Endothelial cell of umbilical vein (primary cell): ENCODE measurements at regions not wholly inside any gene's neighbourhood (a gene's known extent, or its start where the extent isn't known, plus 50 kb on each side); places are given as distances from the start of the nearest gene placed in this dataset.

ENCODE experiments used
- EZH2 ChIP-seq: IDR thresholded peaks from 2 replicates; pipeline ENCODE4 v1.6.1; 2012; ENCODE audit warnings: borderline replicate concordance, low read depth, mild to moderate bottlenecking, moderate library complexity, low read length, inconsistent platforms; ENCODE audit not compliant: severe bottlenecking
- JUN ChIP-seq: IDR thresholded peaks from 2 replicates; pipeline ENCODE4 v1.6.1; 2011; ENCODE audit warnings: borderline replicate concordance, low read depth; ENCODE audit not compliant: insufficient read length, insufficient read depth
- POLR2A ChIP-seq: IDR thresholded peaks from 2 replicates; pipeline ENCODE4 v1.6.1; 2012; ENCODE audit warnings: low read depth, mild to moderate bottlenecking, control low read depth, low read length
- POLR2AphosphoS5 ChIP-seq: IDR thresholded peaks from 2 replicates; pipeline ENCODE4 v1.6.1; 2012; ENCODE audit warnings: low read depth, mild to moderate bottlenecking, control low read depth, low read length, moderate library complexity; ENCODE audit not compliant: insufficient read depth
- TF ChIP-seq, protein P1 (sequence below), 2 donors: IDR thresholded peaks; 1 replicate in 1 of 2; 2 replicates in 1 of 2; pipeline ENCODE4 v1.5.1; 2011; ENCODE audit warnings: low read length in 2 of 2, mild to moderate bottlenecking in 2 of 2, moderate library complexity in 2 of 2, control low read depth in 1 of 2, inconsistent platforms in 1 of 2, low read depth in 1 of 2; ENCODE audit not compliant: insufficient read depth in 1 of 2; ENCODE audit errors: extremely low read depth in 1 of 2
- TF ChIP-seq, protein P2 (sequence below): IDR thresholded peaks from 2 replicates; pipeline ENCODE4 v1.6.1; 2011; ENCODE audit not compliant: insufficient read depth, insufficient read length

GRCh38 chr2:41033127-41033526 lies 581.2 kb upstream of the SLC8A1 start:
- TF ChIP-seq POLR2AphosphoS5 (no peak), POLR2A (no peak), EZH2 (no peak), JUN (no peak)
- TF ChIP-seq, protein P1, sequence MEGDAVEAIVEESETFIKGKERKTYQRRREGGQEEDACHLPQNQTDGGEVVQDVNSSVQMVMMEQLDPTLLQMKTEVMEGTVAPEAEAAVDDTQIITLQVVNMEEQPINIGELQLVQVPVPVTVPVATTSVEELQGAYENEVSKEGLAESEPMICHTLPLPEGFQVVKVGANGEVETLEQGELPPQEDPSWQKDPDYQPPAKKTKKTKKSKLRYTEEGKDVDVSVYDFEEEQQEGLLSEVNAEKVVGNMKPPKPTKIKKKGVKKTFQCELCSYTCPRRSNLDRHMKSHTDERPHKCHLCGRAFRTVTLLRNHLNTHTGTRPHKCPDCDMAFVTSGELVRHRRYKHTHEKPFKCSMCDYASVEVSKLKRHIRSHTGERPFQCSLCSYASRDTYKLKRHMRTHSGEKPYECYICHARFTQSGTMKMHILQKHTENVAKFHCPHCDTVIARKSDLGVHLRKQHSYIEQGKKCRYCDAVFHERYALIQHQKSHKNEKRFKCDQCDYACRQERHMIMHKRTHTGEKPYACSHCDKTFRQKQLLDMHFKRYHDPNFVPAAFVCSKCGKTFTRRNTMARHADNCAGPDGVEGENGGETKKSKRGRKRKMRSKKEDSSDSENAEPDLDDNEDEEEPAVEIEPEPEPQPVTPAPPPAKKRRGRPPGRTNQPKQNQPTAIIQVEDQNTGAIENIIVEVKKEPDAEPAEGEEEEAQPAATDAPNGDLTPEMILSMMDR (IDR thresholded peaks at IDR 0.05; ENCODE audit: extremely low read depth in 1 of 2, insufficient read depth in 1 of 2, low read depth in 1 of 2, low read length in 2 of 2): no peak
- TF ChIP-seq, protein P2, sequence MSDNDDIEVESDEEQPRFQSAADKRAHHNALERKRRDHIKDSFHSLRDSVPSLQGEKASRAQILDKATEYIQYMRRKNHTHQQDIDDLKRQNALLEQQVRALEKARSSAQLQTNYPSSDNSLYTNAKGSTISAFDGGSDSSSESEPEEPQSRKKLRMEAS: no peak
